ENCODE measurements at regions not wholly inside any gene's neighbourhood (a gene's known extent, or its start where the extent isn't known, plus 50 kb on each side); places are given as distances from the start of the nearest gene placed in this dataset.
"Not testable (repeated sequence)": the region's sequence is repeated elsewhere in the genome, so short reads cannot be mapped to it uniquely, and the experiment has no call there.

- no peak for DNase-seq
Measured at GRCh38 chr4:24236532-24236931, 346.7 kb upstream of the PPARGC1A start.

GRCh38 chr4:24236120-24236519 lies 346.3 kb upstream of the PPARGC1A start:
- DNase-seq = no peak

- no peak for DNase-seq
Measured at GRCh38 chr4:24235618-24236017, 345.8 kb upstream of the PPARGC1A start.

- DNase-seq = no peak
Measured at GRCh38 chr4:24234288-24234848, 344.5 kb upstream of the PPARGC1A start.

- DNase-seq = no peak
Measured at GRCh38 chr4:24230955-24231354, 341.1 kb upstream of the PPARGC1A start.

GRCh38 chr4:24229978-24230377 lies 340.1 kb upstream of the PPARGC1A start:
- DNase-seq = no peak

- no peak for DNase-seq
Measured at GRCh38 chr4:24228692-24229091, 338.8 kb upstream of the PPARGC1A start.

- no peak for DNase-seq
Measured at GRCh38 chr4:24226667-24227066, 336.8 kb upstream of the PPARGC1A start.

GRCh38 chr4:24226023-24226422 lies 336.2 kb upstream of the PPARGC1A start:
- DNase-seq = no peak

GRCh38 chr4:24224446-24224845 lies 334.6 kb upstream of the PPARGC1A start:
- DNase-seq = no peak

- DNase-seq = no peak
Measured at GRCh38 chr4:24219209-24219608, 329.4 kb upstream of the PPARGC1A start.

- no peak for DNase-seq
Measured at GRCh38 chr4:24218566-24218965, 328.7 kb upstream of the PPARGC1A start.

GRCh38 chr4:24214796-24215195 lies 324.9 kb upstream of the PPARGC1A start:
- DNase-seq = no peak

GRCh38 chr4:24213961-24214360 lies 324.1 kb upstream of the PPARGC1A start:
- DNase-seq = no peak

GRCh38 chr4:24212642-24213041 lies 322.8 kb upstream of the PPARGC1A start:
- no peak for DNase-seq

- DNase-seq = no peak
Measured at GRCh38 chr4:24211856-24212255, 322.0 kb upstream of the PPARGC1A start.

GRCh38 chr4:24210332-24210902 lies 320.6 kb upstream of the PPARGC1A start:
- no peak for DNase-seq

GRCh38 chr4:24209906-24210305 lies 320.1 kb upstream of the PPARGC1A start:
- DNase-seq = no peak

GRCh38 chr4:24209131-24209530 lies 319.3 kb upstream of the PPARGC1A start:
- no peak for DNase-seq

GRCh38 chr4:24208691-24209090 lies 318.8 kb upstream of the PPARGC1A start:
- DNase-seq = no peak

GRCh38 chr4:24204708-24205107 lies 314.9 kb upstream of the PPARGC1A start:
- DNase-seq = not testable (repeated sequence)

GRCh38 chr4:24203926-24204325 lies 314.1 kb upstream of the PPARGC1A start:
- no peak for DNase-seq

GRCh38 chr4:24202579-24202978 lies 312.7 kb upstream of the PPARGC1A start:
- DNase-seq = no peak

- no peak for DNase-seq
Measured at GRCh38 chr4:24197955-24198354, 308.1 kb upstream of the PPARGC1A start.

- no peak for DNase-seq
Measured at GRCh38 chr4:24196785-24197184, 306.9 kb upstream of the PPARGC1A start.
